OCI-LY7 (cell line): ENCODE measurements at regions not wholly inside any gene's neighbourhood (a gene's known extent, or its start where the extent isn't known, plus 50 kb on each side); places are given as distances from the start of the nearest gene placed in this dataset.

Experiments
- BruUV-seq: library from RNA; stranded (reverse); fragments of 400-500 nt; replicated peaks from 2 replicates; lab custom pipeline; 2021; lab: Mats Ljungman, UMichigan
- CTCF ChIA-PET: fragments of 300-600 bp; sonication (Branson Sonifier 250); formaldehyde crosslinking; loops from one replicate; lab custom pipeline; 2022; ENCODE audit warnings: antibody characterized with exemption; ENCODE audit not compliant: unreplicated experiment; lab: Charles Lee
- POLR2A ChIA-PET: fragments of 300-600 bp; sonication (Branson Sonifier 250); formaldehyde crosslinking; loops from one replicate; lab custom pipeline; 2022; ENCODE audit warnings: antibody characterized with exemption; lab: Charles Lee
- DNase-seq: peaks from one replicate; pipeline ENCODE4 v3.0.0-alpha.2; 2015; ENCODE audit warnings: low spot score
- H2AFZ ChIP-seq: fragments of 200-600 bp; sonication (generic), shearing (Covaris generic); 2 replicates; pipeline ENCODE4 v1.6.1; 2014; ENCODE audit warnings: mild to moderate bottlenecking, antibody characterized with exemption, low read length, moderate library complexity
- H3K27ac ChIP-seq: fragments of 200-600 bp; sonication (generic); 2 replicates; pipeline ENCODE4 v1.5.1; 2014; ENCODE audit warnings: mixed run types, low read depth, mild to moderate bottlenecking, moderate library complexity, low read length, inconsistent platforms; ENCODE audit not compliant: poor library complexity, severe bottlenecking
- H3K36me3 ChIP-seq: fragments of 200-600 bp; sonication (generic); 2 replicates; pipeline ENCODE4 v1.6.1; 2014; ENCODE audit warnings: mild to moderate bottlenecking, antibody characterized with exemption, low read length, moderate library complexity, mixed read lengths; ENCODE audit not compliant: insufficient read depth
- H3K4me1 ChIP-seq: fragments of 200-600 bp; sonication (generic); 2 replicates; pipeline ENCODE4 v1.5.1; 2014; ENCODE audit warnings: mild to moderate bottlenecking, low read length; ENCODE audit not compliant: insufficient read depth, poor library complexity, severe bottlenecking
- H3K4me2 ChIP-seq: fragments of 200-600 bp; sonication (generic); 2 replicates; pipeline ENCODE4 v1.6.1; 2014; ENCODE audit warnings: mild to moderate bottlenecking, low read length
- H3K4me3 ChIP-seq: fragments of 200-600 bp; sonication (generic); 2 replicates; pipeline ENCODE4 v1.5.1; 2014; ENCODE audit warnings: mild to moderate bottlenecking, low read depth, low read length; ENCODE audit not compliant: poor library complexity, severe bottlenecking
- H3K79me2 ChIP-seq: fragments of 200-600 bp; sonication (generic); 2 replicates; pipeline ENCODE4 v1.6.1; 2016; ENCODE audit warnings: low read depth, mild to moderate bottlenecking, low read length, moderate library complexity, mixed read lengths; ENCODE audit not compliant: insufficient read depth
- H3K9me2 ChIP-seq: fragments of 200-600 bp; sonication (generic); 2 replicates; pipeline ENCODE4 v1.6.1; 2016; ENCODE audit warnings: mild to moderate bottlenecking, low read length, mixed read lengths; ENCODE audit not compliant: insufficient read depth
- H3K9me3 ChIP-seq: fragments of 200-600 bp; sonication (generic); 2 replicates; pipeline ENCODE4 v1.6.1; 2014; ENCODE audit warnings: mild to moderate bottlenecking, mixed run types, low read length, mixed read lengths
- H4K20me1 ChIP-seq: fragments of 200-600 bp; sonication (generic); 2 replicates; pipeline ENCODE4 v1.6.1; 2014; ENCODE audit warnings: mild to moderate bottlenecking, antibody characterized with exemption, low read length, moderate library complexity, mixed read lengths; ENCODE audit not compliant: insufficient read depth
- EZH2phosphoT487 ChIP-seq: fragments of 200-600 bp; sonication (generic); IDR thresholded peaks from 2 replicates; pipeline ENCODE4 v1.6.1; 2018; ENCODE audit warnings: low read depth, borderline replicate concordance, mild to moderate bottlenecking, mixed run types, antibody characterized with exemption, low read length, moderate library complexity, mixed read lengths
- intact Hi-C: fragments of 100-400 bp; cut with micrococcal nuclease; formaldehyde crosslinking; loops from one replicate; pipeline ENCODE4 v1.10.0; 2022; ENCODE audit not compliant: unreplicated experiment
- TF ChIP-seq, protein P1 (sequence below): fragments of 200-600 bp; sonication (generic); conservative IDR thresholded peaks from 2 replicates; pipeline ENCODE4 v1.5.1; 2014; ENCODE audit warnings: mild to moderate bottlenecking, antibody characterized with exemption, low read length, moderate library complexity, mixed read lengths

- Histone ChIP-seq H2AFZ (no peak overlapping the region), H3K4me1 (no peaks in the 10 kb centered on the region), H3K79me2 (no peaks in the 10 kb centered on the region), H3K9me3 (no peaks in the 10 kb centered on the region), H3K27ac (no peak overlapping the region), H3K4me2 (no peak overlapping the region), H3K4me3 (no peak overlapping the region), H3K36me3 (no peaks in the 10 kb centered on the region), H4K20me1 (no peaks in the 10 kb centered on the region), H3K9me2 (no peaks in the 10 kb centered on the region)
- POLR2A ChIA-PET: interaction anchor here (0.5 to 0.6 kb wide), 2 partner anchors 460 to 1632 kb away, joined by 3 read pairs; no protein-coding TSS in a partner anchor
- intact Hi-C loops: no loop called here
- CTCF ChIA-PET: no interaction called here
- TF ChIP-seq, protein P1, sequence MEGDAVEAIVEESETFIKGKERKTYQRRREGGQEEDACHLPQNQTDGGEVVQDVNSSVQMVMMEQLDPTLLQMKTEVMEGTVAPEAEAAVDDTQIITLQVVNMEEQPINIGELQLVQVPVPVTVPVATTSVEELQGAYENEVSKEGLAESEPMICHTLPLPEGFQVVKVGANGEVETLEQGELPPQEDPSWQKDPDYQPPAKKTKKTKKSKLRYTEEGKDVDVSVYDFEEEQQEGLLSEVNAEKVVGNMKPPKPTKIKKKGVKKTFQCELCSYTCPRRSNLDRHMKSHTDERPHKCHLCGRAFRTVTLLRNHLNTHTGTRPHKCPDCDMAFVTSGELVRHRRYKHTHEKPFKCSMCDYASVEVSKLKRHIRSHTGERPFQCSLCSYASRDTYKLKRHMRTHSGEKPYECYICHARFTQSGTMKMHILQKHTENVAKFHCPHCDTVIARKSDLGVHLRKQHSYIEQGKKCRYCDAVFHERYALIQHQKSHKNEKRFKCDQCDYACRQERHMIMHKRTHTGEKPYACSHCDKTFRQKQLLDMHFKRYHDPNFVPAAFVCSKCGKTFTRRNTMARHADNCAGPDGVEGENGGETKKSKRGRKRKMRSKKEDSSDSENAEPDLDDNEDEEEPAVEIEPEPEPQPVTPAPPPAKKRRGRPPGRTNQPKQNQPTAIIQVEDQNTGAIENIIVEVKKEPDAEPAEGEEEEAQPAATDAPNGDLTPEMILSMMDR: no peak
- no peak for TF ChIP-seq EZH2phosphoT487
- no TSS peak for BruUV-seq
- DNase-seq: no peak
Measured at GRCh38 chr16:59699786-59700185, 965.7 kb upstream of the GOT2 start.

- H3K4me1 ChIP-seq: no peaks in the 10 kb centered on the region
- intact Hi-C loops: no loop called here
- ChIA-PET CTCF (no interaction called here), POLR2A (no interaction called here)
- no peaks in the 10 kb centered on the region for H4K20me1 ChIP-seq
- no peak overlapping the region for H2AFZ ChIP-seq
- H3K4me3 ChIP-seq: no peak overlapping the region
- TF ChIP-seq, protein P1: no peak
- no peak for TF ChIP-seq EZH2phosphoT487
- no peaks in the 10 kb centered on the region for H3K9me3 ChIP-seq
- no peak overlapping the region for H3K27ac ChIP-seq
- DNase-seq: no peak
- BruUV-seq: no TSS peak
- no peaks in the 10 kb centered on the region for H3K9me2 ChIP-seq
- no peaks in the 10 kb centered on the region for H3K36me3 ChIP-seq
- no peak overlapping the region for H3K4me2 ChIP-seq
- H3K79me2 ChIP-seq: no peaks in the 10 kb centered on the region
Measured at GRCh38 chr16:59698346-59699020, 964.4 kb upstream of the GOT2 start.

GRCh38 chr16:59697761-59698160, 963.6 kb upstream of the GOT2 start:
- Histone ChIP-seq H3K79me2 (no peaks in the 10 kb centered on the region), H2AFZ (no peak overlapping the region), H3K9me3 (no peaks in the 10 kb centered on the region), H3K4me3 (no peak overlapping the region), H3K4me2 (no peak overlapping the region), H3K9me2 (no peaks in the 10 kb centered on the region), H4K20me1 (no peaks in the 10 kb centered on the region), H3K36me3 (no peaks in the 10 kb centered on the region), H3K27ac (no peak overlapping the region), H3K4me1 (no peaks in the 10 kb centered on the region)
- CTCF ChIA-PET: no interaction called here
- intact Hi-C loops: no loop called here
- POLR2A ChIA-PET: no interaction called here
- no peak for DNase-seq
- TF ChIP-seq, protein P1: no peak
- TF ChIP-seq EZH2phosphoT487: no peak
- BruUV-seq: no TSS peak
